CD14-positive monocyte (primary cell): ENCODE measurements at regions not wholly inside any gene's neighbourhood (a gene's known extent, or its start where the extent isn't known, plus 50 kb on each side); places are given as distances from the start of the nearest gene placed in this dataset.

Source experiments
- DNase-seq, 3 donors: peaks; one replicate each; pipeline ENCODE4 v3.0.0-alpha.2; 2011 to 2022
- H2AFZ ChIP-seq: 2 replicates; pipeline ENCODE4 v1.6.0; 2012; ENCODE audit warnings: mild to moderate bottlenecking, low read depth, low read length, inconsistent platforms; ENCODE audit not compliant: insufficient read depth, poor library complexity, severe bottlenecking
- H3K27ac ChIP-seq, 2 donors: 1 replicate in 1 of 2; 2 replicates in 1 of 2; pipeline ENCODE4 v1.5.1; 2012 to 2013; ENCODE audit warnings: low read length in 2 of 2, control low read depth in 1 of 2, inconsistent platforms in 1 of 2, low read depth in 1 of 2, mild to moderate bottlenecking in 1 of 2
- H3K27me3 ChIP-seq, 2 donors: one replicate each; pipeline versions ENCODE4 v1.6.0 to v1.6.1; 2011 to 2013; ENCODE audit warnings: low read length in 2 of 2; ENCODE audit not compliant: control insufficient read depth in 2 of 2, insufficient read depth in 2 of 2
- H3K36me3 ChIP-seq, 2 donors: replicated peaks in 1 of 2; 1 replicate in 1 of 2; 2 replicates in 1 of 2; pipeline versions ENCODE4 v1.5.1 to v1.6.1; 2012 to 2013; ENCODE audit warnings: low read length in 2 of 2, control low read depth in 1 of 2, inconsistent platforms in 1 of 2, mild to moderate bottlenecking in 1 of 2; ENCODE audit not compliant: insufficient read depth in 2 of 2, control insufficient read depth in 1 of 2
- H3K4me1 ChIP-seq, 2 donors: 1 replicate in 1 of 2; 2 replicates in 1 of 2; pipeline versions ENCODE4 v1.5.1 to v1.6.1; 2012 to 2013; ENCODE audit warnings: low read length in 2 of 2, control low read depth in 1 of 2, inconsistent platforms in 1 of 2, mild to moderate bottlenecking in 1 of 2, moderate library complexity in 1 of 2; ENCODE audit not compliant: insufficient read depth in 2 of 2, control insufficient read depth in 1 of 2
- H3K4me2 ChIP-seq: replicated peaks from 2 replicates; pipeline ENCODE3; 2012; ENCODE audit warnings: low read length, moderate library complexity, mild to moderate bottlenecking; ENCODE audit not compliant: poor library complexity, severe bottlenecking; ENCODE audit errors: extremely low read depth
- H3K4me3 ChIP-seq, 3 experiments: fragments of 200-600 bp in 1 of 3; sonication (generic) in 1 of 3; replicated peaks in 1 of 3; 1 replicate in 2 of 3; 2 replicates in 1 of 3; pipeline ENCODE4 v1.5.1; 2011 to 2013; ENCODE audit warnings: low read length in 3 of 3, mild to moderate bottlenecking in 3 of 3, control low read depth in 2 of 3, low read depth in 2 of 3, inconsistent platforms in 1 of 3, moderate library complexity in 1 of 3
- H3K79me2 ChIP-seq: 2 replicates; pipeline ENCODE4 v1.6.0; 2012; ENCODE audit warnings: mild to moderate bottlenecking, control low read depth, inconsistent platforms, low read length, moderate library complexity; ENCODE audit not compliant: insufficient read depth
- H3K9ac ChIP-seq: 2 replicates; pipeline ENCODE4 v1.6.0; 2017; ENCODE audit warnings: low read length, mild to moderate bottlenecking; ENCODE audit not compliant: insufficient read depth, poor library complexity, severe bottlenecking
- H3K9me3 ChIP-seq, 2 donors: replicated peaks in 1 of 2; 1 replicate in 1 of 2; 2 replicates in 1 of 2; pipeline versions ENCODE4 v1.5.1 to v1.6.1; 2012 to 2013; ENCODE audit warnings: low read length in 2 of 2, control low read depth in 1 of 2; ENCODE audit not compliant: control insufficient read depth in 1 of 2, insufficient read depth in 1 of 2
- H4K20me1 ChIP-seq: 2 replicates; pipeline ENCODE4 v1.6.0; 2012; ENCODE audit warnings: mild to moderate bottlenecking, low read length, control low read depth, moderate library complexity; ENCODE audit not compliant: insufficient read depth
- H3K27ac Mint-ChIP-seq, 7 donors: one replicate each; pipeline ENCODE4 v1.8.0; 2020; ENCODE audit warnings: mild to moderate bottlenecking in 7 of 7, mixed read lengths in 7 of 7, moderate library complexity in 6 of 7, inconsistent platforms in 2 of 7
- H3K27me3 Mint-ChIP-seq, 3 donors: one replicate each; pipeline ENCODE4 v1.8.0; 2021 to 2022; ENCODE audit warnings: low read depth in 3 of 3, mild to moderate bottlenecking in 3 of 3, mixed read lengths in 3 of 3, moderate library complexity in 3 of 3, inconsistent platforms in 1 of 3
- H3K36me3 Mint-ChIP-seq, 2 donors: one replicate each; pipeline ENCODE4 v1.8.0; 2020; ENCODE audit warnings: mixed read lengths in 2 of 2, inconsistent platforms in 1 of 2, mild to moderate bottlenecking in 1 of 2
- H3K4me1 Mint-ChIP-seq: one replicate; pipeline ENCODE4 v1.8.0; 2020; ENCODE audit warnings: mild to moderate bottlenecking, mixed read lengths
- H3K4me3 Mint-ChIP-seq, 2 donors: one replicate each; pipeline ENCODE4 v1.8.0; 2020; ENCODE audit warnings: mild to moderate bottlenecking in 2 of 2, mixed read lengths in 2 of 2, moderate library complexity in 1 of 2
- H3K9me3 Mint-ChIP-seq, 7 donors: one replicate each; pipeline ENCODE4 v1.8.0; 2020 to 2022; ENCODE audit warnings: mixed read lengths in 7 of 7, mild to moderate bottlenecking in 6 of 7, moderate library complexity in 6 of 7, inconsistent platforms in 2 of 7
- CTCF ChIP-seq: fragments of 200-600 bp; IDR thresholded peaks from one replicate; pipeline ENCODE4 v1.8.0; 2022; ENCODE audit warnings: antibody characterized with exemption, mild to moderate bottlenecking
- WGBS: methylation state at CpG from one replicate; pipeline ENCODE4 v1.1.5; 2013; ENCODE audit warnings: missing lambda C conversion rate; ENCODE audit not compliant: insufficient coverage; 5-methylcytosine and 5-hydroxymethylcytosine counted together
- intact Hi-C, 2 donors: fragments of 100-400 bp; cut with micrococcal nuclease; formaldehyde crosslinking; loops; one replicate each; pipeline versions ENCODE4 v1.15.0 to v1.15.1; 2023

- TF ChIP-seq CTCF = no peak
- Histone ChIP-seq H3K27me3 (no peaks in the 10 kb centered on the region), H3K27ac (no peak overlapping the region), H2AFZ (no peak overlapping the region), H3K4me2 (no peak overlapping the region), H3K36me3 (no peaks in the 10 kb centered on the region), H3K4me1 (no peaks in the 10 kb centered on the region), H3K79me2 (no peaks in the 10 kb centered on the region), H4K20me1 (no peaks in the 10 kb centered on the region), H3K4me3 (no peak overlapping the region), H3K9me3 (peaks cover 0 to 4% of the 10 kb centered on the region in 2 donors), H3K9ac (no peak overlapping the region)
- intact Hi-C loops = no loop called here
- Mint-ChIP-seq H3K4me3 (no peak overlapping the region), H3K27me3 (no peaks in the 10 kb centered on the region), H3K9me3 (peaks cover 5 to 14% (median 7%) of the 10 kb centered on the region in 7 donors), H3K27ac (no peak overlapping the region), H3K36me3 (no peaks in the 10 kb centered on the region), H3K4me1 (no peaks in the 10 kb centered on the region)
- WGBS = 100% methylated on average over 2 of the region's 5 CpGs
- DNase-seq = no peak
These were observed 149.0 kb downstream of the ADCYAP1 start for GRCh38 chr18:1053331-1054315.

GRCh38 chr18:1056404-1056803 is 151.7 kb downstream of the ADCYAP1 start:
- no CpG with 5 or more reads among the region's 2 CpGs for WGBS
- Mint-ChIP-seq H3K27me3 (peaks cover 0 to 1% (median 0%) of the 10 kb centered on the region in 3 donors), H3K36me3 (no peaks in the 10 kb centered on the region), H3K9me3 (peaks cover 5 to 17% (median 10%) of the 10 kb centered on the region in 7 donors), H3K4me3 (no peak overlapping the region), H3K27ac (no peak overlapping the region), H3K4me1 (no peaks in the 10 kb centered on the region)
- H3K79me2 ChIP-seq = no peaks in the 10 kb centered on the region
- H2AFZ ChIP-seq = no peak overlapping the region
- no peak overlapping the region for H3K4me3 ChIP-seq
- no peak overlapping the region for H3K9ac ChIP-seq
- H3K27me3 ChIP-seq = no peaks in the 10 kb centered on the region
- H3K4me2 ChIP-seq = no peak overlapping the region
- H4K20me1 ChIP-seq = no peaks in the 10 kb centered on the region
- no peak for TF ChIP-seq CTCF
- no peak overlapping the region for H3K27ac ChIP-seq
- intact Hi-C loops = no loop called here
- H3K36me3 ChIP-seq = no peaks in the 10 kb centered on the region
- no peak for DNase-seq
- no peaks in the 10 kb centered on the region for H3K4me1 ChIP-seq
- H3K9me3 ChIP-seq = peaks cover 0 to 8% of the 10 kb centered on the region in 2 donors
